ENCODE measurements at regions not wholly inside any gene's neighbourhood (a gene's known extent, or its start where the extent isn't known, plus 50 kb on each side); places are given as distances from the start of the nearest gene placed in this dataset.

DNA sequence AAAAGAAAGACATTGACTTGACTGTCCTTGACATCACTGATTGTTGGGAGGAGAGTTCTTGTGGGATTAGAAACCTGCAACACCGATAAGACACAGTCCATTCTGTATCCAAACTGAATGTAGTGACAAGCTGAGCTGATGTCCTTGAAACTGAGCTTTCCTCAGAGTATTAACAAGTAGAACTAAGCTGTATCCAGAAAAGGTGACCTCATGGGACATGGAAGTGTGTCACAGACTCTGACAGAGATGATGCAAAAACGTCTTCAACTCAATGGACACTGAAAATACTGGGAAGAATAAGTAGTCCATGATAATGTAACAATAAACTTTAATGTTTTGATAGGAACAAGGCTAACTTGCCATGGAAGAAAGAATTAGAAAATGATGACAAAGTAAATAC is 690.1 kb downstream of the CDH18 start (continued):
- TF ChIP-seq POLR2AphosphoS5 (IDR thresholded peaks at IDR 0.05; ENCODE audit: low read depth) = no peak
- TF ChIP-seq CREB1 (CRISPR knock-in tag; IDR thresholded peaks at IDR 0.05; ENCODE audit: low read depth) = no peak
- TF ChIP-seq, protein P1, sequence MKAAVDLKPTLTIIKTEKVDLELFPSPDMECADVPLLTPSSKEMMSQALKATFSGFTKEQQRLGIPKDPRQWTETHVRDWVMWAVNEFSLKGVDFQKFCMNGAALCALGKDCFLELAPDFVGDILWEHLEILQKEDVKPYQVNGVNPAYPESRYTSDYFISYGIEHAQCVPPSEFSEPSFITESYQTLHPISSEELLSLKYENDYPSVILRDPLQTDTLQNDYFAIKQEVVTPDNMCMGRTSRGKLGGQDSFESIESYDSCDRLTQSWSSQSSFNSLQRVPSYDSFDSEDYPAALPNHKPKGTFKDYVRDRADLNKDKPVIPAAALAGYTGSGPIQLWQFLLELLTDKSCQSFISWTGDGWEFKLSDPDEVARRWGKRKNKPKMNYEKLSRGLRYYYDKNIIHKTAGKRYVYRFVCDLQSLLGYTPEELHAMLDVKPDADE (IDR thresholded peaks at IDR 0.05) = no peak
- TF ChIP-seq, protein P2, sequence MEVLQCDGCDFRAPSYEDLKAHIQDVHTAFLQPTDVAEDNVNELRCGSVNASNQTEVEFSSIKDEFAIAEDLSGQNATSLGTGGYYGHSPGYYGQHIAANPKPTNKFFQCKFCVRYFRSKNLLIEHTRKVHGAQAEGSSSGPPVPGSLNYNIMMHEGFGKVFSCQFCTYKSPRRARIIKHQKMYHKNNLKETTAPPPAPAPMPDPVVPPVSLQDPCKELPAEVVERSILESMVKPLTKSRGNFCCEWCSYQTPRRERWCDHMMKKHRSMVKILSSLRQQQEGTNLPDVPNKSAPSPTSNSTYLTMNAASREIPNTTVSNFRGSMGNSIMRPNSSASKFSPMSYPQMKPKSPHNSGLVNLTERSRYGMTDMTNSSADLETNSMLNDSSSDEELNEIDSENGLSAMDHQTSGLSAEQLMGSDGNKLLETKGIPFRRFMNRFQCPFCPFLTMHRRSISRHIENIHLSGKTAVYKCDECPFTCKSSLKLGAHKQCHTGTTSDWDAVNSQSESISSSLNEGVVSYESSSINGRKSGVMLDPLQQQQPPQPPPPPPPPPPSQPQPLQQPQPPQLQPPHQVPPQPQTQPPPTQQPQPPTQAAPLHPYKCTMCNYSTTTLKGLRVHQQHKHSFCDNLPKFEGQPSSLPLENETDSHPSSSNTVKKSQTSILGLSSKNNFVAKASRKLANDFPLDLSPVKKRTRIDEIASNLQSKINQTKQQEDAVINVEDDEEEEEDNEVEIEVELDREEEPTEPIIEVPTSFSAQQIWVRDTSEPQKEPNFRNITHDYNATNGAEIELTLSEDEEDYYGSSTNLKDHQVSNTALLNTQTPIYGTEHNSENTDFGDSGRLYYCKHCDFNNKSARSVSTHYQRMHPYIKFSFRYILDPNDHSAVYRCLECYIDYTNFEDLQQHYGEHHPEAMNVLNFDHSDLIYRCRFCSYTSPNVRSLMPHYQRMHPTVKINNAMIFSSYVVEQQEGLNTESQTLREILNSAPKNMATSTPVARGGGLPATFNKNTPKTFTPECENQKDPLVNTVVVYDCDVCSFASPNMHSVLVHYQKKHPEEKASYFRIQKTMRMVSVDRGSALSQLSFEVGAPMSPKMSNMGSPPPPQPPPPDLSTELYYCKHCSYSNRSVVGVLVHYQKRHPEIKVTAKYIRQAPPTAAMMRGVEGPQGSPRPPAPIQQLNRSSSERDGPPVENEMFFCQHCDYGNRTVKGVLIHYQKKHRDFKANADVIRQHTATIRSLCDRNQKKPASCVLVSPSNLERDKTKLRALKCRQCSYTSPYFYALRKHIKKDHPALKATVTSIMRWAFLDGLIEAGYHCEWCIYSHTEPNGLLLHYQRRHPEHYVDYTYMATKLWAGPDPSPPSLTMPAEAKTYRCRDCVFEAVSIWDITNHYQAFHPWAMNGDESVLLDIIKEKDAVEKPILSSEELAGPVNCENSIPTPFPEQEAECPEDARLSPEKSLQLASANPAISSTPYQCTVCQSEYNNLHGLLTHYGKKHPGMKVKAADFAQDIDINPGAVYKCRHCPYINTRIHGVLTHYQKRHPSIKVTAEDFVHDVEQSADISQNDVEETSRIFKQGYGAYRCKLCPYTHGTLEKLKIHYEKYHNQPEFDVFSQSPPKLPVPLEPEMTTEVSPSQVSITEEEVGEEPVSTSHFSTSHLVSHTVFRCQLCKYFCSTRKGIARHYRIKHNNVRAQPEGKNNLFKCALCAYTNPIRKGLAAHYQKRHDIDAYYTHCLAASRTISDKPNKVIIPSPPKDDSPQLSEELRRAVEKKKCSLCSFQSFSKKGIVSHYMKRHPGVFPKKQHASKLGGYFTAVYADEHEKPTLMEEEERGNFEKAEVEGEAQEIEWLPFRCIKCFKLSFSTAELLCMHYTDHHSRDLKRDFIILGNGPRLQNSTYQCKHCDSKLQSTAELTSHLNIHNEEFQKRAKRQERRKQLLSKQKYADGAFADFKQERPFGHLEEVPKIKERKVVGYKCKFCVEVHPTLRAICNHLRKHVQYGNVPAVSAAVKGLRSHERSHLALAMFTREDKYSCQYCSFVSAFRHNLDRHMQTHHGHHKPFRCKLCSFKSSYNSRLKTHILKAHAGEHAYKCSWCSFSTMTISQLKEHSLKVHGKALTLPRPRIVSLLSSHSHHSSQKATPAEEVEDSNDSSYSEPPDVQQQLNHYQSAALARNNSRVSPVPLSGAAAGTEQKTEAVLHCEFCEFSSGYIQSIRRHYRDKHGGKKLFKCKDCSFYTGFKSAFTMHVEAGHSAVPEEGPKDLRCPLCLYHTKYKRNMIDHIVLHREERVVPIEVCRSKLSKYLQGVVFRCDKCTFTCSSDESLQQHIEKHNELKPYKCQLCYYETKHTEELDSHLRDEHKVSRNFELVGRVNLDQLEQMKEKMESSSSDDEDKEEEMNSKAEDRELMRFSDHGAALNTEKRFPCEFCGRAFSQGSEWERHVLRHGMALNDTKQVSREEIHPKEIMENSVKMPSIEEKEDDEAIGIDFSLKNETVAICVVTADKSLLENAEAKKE (CRISPR knock-in tag; IDR thresholded peaks at IDR 0.05) = no peak

DNA sequence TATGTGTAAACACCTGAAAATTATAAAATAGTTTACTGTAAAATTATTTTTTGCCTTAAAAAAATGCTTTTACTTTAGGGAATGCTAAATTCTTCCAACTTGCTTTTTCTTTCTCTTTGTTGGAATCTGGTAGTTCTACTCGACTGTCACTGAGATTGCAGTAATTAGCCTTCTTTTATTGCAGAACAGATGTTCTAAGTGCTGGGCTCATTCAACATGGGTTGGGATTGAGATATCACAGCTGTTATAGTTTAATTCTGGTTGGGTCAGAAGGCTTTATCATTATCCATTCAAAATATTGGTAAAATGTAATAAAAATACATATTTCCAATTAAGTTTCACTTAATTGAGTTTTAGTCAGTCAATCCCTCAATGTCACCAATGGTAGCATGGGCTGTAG is 686.7 kb downstream of the CDH18 start:
- no peaks in the 10 kb centered on the region; the same call in 2 of the 3 replicates for H3K9me3 Mint-ChIP-seq
- no peak for TF ChIP-seq NANOG (IDR thresholded peaks at IDR 0.05; ENCODE audit: borderline replicate concordance)
- TF ChIP-seq, protein P1 (IDR thresholded peaks at IDR 0.05) = no peak
- no peak for TF ChIP-seq JUNB (IDR thresholded peaks at IDR 0.05; ENCODE audit: unreplicated experiment)
- no peak for TF ChIP-seq EZH2 (IDR thresholded peaks at IDR 0.05; ENCODE audit: low read depth, unreplicated experiment)
- TF ChIP-seq, protein P3, sequence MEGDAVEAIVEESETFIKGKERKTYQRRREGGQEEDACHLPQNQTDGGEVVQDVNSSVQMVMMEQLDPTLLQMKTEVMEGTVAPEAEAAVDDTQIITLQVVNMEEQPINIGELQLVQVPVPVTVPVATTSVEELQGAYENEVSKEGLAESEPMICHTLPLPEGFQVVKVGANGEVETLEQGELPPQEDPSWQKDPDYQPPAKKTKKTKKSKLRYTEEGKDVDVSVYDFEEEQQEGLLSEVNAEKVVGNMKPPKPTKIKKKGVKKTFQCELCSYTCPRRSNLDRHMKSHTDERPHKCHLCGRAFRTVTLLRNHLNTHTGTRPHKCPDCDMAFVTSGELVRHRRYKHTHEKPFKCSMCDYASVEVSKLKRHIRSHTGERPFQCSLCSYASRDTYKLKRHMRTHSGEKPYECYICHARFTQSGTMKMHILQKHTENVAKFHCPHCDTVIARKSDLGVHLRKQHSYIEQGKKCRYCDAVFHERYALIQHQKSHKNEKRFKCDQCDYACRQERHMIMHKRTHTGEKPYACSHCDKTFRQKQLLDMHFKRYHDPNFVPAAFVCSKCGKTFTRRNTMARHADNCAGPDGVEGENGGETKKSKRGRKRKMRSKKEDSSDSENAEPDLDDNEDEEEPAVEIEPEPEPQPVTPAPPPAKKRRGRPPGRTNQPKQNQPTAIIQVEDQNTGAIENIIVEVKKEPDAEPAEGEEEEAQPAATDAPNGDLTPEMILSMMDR (conservative IDR thresholded peaks at IDR 0.05; ENCODE audit: low read depth in 2 of 2) = no peak
- no peak for TF ChIP-seq EZH2phosphoT487 (IDR thresholded peaks at IDR 0.05; ENCODE audit: unreplicated experiment)
- TF ChIP-seq ZNF114 (CRISPR knock-in tag; IDR thresholded peaks at IDR 0.05) = no peak
- no peak for TF ChIP-seq ZNF331 (CRISPR knock-in tag; IDR thresholded peaks at IDR 0.05; ENCODE audit: low read depth)
- TF ChIP-seq CREB1 (CRISPR knock-in tag; IDR thresholded peaks at IDR 0.05; ENCODE audit: low read depth) = no peak
- no peak for TF ChIP-seq POLR2AphosphoS5 (IDR thresholded peaks at IDR 0.05; ENCODE audit: low read depth)

More for the DNA sequence above, 686.7 kb downstream of the CDH18 start:
- no peaks in the 10 kb centered on the region for H3F3A ChIP-seq (replicated peaks; ENCODE audit: low read depth)
- 0 out of 3 replicates have a peak, but pooled peaks cover 4% of the 10 kb centered on the region for H3K36me3 Mint-ChIP-seq (ENCODE audit: low read depth)
- no peak overlapping the region for H3K27ac Mint-ChIP-seq
- no peaks in the 10 kb centered on the region for H3K79me2 ChIP-seq (replicated peaks; ENCODE audit: insufficient read depth)
- no peaks in the 10 kb centered on the region for H3K4me1 ChIP-seq (ENCODE audit: insufficient read depth)
- DNase-seq (ENCODE audit: low spot score) (no peak), ATAC-seq (no peak)
- peaks cover 2% of the 10 kb centered on the region for H3K27me3 Mint-ChIP-seq (ENCODE audit: insufficient read depth, low read depth, poor library complexity)
- H3K4me2 ChIP-seq = no peak overlapping the region
- H3K27me3 ChIP-seq (ENCODE audit: insufficient read depth) = no peaks in the 10 kb centered on the region
- H2AFZ ChIP-seq = no peak overlapping the region
- no peak overlapping the region for H3K4me3 ChIP-seq
- H3K4me1 Mint-ChIP-seq = no peaks in the 10 kb centered on the region; the same call in 2 of the 3 replicates
- no peak overlapping the region for H3K27ac ChIP-seq (ENCODE audit: low read depth)
- no peaks in the 10 kb centered on the region for H4K20me1 ChIP-seq (replicated peaks; ENCODE audit: insufficient read depth)
- no peaks in the 10 kb centered on the region for H3K9me2 ChIP-seq (ENCODE audit: insufficient read depth)
- no peak overlapping the region for H3K4me3 Mint-ChIP-seq
- no peaks in the 10 kb centered on the region for H3K36me3 ChIP-seq (ENCODE audit: insufficient read depth)
